ENCODE measurements at regions not wholly inside any gene's neighbourhood (a gene's known extent, or its start where the extent isn't known, plus 50 kb on each side); places are given as distances from the start of the nearest gene placed in this dataset.
"Not testable (repeated sequence)": the region's sequence is repeated elsewhere in the genome, so short reads cannot be mapped to it uniquely, and the experiment has no call there.

- no peak for DNase-seq
These were observed 89.9 kb upstream of the MTHFD1L start for GRCh38 chr6:150775415-150776203.

GRCh38 chr6:150777736-150778135 lies 87.8 kb upstream of the MTHFD1L start:
- DNase-seq = no peak

- no peak for DNase-seq
These were observed 81.7 kb upstream of the MTHFD1L start for GRCh38 chr6:150783813-150784212.

DNA sequence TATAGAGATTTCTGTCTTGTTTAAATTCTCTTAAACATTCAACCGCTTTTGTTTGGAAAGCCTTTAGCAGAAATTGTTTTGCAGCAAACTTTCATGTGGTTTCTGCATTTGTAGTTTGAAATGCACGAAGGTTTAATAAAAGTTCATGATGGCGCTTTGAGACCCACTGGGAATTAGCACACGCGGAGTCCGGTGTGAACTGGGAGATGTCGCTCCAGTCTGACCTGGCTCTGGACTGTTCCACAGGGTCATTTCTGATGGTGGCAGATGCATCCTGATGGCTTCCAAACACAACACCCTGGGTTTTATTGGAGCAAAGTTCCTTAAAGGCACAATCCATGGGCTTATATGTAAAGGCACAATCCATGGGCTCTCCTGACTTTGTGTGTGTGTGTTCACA lies 78.1 kb upstream of the MTHFD1L start:
- DNase-seq = no peak

DNA sequence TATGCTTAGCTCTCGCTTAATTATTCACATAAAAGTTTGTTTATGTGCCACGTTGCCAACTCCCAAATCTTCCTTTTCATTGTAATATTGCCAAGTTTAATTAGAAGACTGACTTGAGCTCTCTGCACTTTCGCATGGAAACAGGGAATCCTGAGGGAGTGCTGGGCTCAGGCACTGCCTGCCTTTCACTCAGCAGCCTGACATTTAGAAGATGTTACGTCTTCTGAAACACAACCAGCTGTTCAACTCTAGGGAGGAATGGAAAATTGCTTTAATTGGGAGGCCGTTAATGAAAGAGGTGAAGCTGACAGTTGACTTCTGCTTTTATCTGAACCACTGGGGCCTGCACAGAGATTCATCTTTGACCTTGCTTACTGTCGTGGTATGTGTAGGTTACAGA lies 77.4 kb upstream of the MTHFD1L start:
- no peak for DNase-seq

DNA sequence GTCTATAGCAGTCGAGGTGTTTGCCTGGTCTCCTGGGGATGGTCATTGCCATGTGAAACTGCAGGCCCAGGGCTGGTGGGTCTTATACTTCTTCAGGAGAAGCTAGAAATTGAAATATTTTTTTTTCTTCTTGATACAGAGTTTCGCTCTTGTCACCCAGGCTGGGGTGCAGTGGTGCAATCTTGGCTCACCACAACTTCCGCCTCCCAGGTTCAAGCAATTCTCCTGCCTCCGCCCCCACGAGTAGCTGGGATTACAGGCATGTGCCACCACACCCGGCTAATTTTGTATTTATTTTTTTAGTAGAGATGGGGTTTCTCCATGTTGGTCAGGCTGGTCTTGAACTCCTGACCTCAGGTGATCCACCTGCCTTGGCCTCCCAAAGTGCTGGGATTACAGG lies 75.6 kb upstream of the MTHFD1L start:
- not testable (repeated sequence) for DNase-seq

DNA sequence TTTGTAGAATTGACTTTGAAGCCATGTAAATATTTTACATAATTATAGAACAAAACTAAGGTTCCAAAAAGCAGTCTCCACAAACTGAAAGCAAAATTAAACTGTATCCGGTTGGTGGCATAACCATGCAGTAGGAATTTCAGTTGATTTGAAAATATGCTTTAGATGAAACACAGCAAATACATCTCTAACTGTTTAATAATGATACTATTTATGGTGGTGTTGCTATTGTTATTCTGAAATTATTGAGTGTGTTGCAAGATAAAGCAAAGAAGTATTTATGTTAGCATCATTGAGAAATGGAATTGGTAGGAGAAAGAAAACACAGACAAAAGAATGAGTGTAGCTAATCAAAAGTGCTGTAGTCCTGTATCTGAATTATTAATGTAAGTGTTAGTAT lies 73.8 kb upstream of the MTHFD1L start:
- DNase-seq = no peak

DNA sequence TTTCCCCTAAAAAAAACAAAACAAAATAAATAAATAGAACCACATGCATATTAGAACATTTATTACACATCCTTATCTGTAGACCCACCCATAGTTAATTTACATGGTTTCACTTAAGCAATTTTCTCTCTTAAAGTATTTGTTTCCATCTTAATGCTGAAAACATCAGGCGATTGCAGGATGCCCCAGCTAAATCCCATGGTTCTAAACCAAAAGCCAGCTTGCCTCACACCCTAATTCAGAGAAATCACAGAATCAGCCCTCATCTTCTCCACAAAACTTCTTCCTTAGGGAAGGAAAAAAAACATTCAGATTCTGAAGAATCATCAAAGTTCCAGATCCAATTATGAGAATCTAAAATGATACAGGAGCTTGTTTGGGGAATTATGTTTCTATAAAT lies 67.6 kb upstream of the MTHFD1L start:
- no peak for DNase-seq

GRCh38 chr6:150799276-150799805 lies 66.2 kb upstream of the MTHFD1L start:
- DNase-seq = no peak

DNA sequence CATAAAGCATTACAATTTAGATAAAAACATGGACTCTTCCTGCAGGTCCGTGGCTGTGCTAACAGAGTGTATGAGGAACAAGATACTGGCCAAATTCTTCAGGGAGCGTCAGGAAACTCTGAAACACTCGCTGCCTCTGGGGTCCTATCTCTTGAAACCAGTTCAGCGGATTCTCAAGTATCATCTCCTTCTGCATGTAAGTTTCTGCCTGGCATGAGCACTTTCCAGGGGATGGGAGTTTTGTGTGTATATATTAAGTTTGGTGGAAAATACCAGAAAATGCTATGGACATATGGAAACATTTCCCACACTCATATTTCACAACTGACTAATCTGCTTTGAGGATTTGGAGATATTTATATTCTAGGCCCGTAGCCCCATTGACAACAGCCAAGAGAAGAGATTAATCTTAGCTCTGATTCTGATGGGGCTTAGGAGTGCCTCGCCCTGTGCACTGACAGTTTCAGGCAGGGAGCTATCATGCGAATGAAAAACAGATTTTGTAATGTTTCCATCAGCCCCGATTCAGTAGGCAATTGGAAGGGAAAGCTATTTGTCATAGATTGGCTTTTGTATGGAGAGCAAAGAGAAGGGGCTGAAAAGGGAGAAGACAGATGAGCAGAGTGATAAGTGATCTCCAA lies 64.7 kb upstream of the MTHFD1L start:
- no peak for DNase-seq

DNA sequence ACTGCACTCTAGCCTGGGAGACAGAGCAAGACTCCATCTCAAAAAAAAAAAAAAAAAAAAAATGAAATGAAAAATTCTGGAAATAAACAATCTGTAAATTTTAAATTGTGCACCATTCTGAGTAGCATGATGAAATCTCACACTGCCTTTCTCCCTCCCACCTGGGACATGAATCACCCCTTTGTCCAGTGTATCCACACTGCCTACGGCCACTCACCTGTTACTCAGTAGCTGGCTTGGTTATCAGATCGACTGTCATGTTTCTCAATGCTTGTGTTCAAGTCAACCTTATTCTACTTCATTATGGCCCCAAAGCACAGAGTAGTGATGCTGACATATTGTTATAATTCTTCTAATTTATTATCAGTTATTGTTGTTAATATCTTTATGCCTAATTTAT lies 58.7 kb upstream of the MTHFD1L start:
- DNase-seq = no peak

- no peak for DNase-seq
These were observed 52.0 kb upstream of the MTHFD1L start for GRCh38 chr6:150813319-150813992.

DNA sequence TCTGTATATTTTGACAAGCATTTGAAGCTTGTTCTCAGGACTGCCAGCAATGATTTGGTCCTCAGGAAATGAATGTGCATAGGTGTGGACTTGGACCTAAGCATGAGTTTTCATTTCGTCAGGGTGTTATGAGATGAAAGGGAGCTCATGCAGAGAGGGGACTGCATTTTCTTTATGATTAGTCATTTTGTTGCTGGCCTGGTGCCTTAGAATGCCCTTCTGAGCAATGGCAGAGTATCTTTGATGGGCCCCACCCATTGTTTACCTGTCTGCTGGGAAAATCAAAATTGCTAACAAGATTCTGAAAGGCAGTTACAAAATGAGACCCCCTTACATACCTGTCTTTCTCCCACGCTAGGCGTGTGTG lies 51.5 kb upstream of the MTHFD1L start:
- no peak for DNase-seq
